CD4-positive, alpha-beta T cell treated with Interleukin-4 for 4 hours (primary cell): ENCODE measurements at regions not wholly inside any gene's neighbourhood (a gene's known extent, or its start where the extent isn't known, plus 50 kb on each side); places are given as distances from the start of the nearest gene placed in this dataset.

ENCODE experiments used
- DNase-seq: peaks from one replicate; pipeline ENCODE4 v3.0.0-alpha.2; 2020

DNA sequence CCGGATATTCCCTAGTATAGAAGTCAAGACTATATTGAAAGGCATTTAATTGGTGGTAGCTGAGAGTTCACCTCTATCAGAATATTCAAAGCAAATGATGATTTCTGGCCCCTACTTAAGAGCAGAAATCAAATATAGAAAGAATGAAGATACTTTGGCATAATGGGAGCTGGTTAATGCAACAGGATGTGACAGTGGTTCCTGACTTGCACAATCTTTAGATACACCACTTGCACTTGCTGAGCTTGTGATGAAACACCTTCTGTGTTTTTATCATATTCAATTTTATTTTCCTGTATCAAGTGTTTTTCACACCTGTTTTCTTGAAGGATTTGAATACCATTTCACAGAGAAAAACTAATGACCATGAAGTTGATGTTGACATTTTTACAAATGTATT, 124.1 kb upstream of the CDH19 start:
- no peak for DNase-seq

DNA sequence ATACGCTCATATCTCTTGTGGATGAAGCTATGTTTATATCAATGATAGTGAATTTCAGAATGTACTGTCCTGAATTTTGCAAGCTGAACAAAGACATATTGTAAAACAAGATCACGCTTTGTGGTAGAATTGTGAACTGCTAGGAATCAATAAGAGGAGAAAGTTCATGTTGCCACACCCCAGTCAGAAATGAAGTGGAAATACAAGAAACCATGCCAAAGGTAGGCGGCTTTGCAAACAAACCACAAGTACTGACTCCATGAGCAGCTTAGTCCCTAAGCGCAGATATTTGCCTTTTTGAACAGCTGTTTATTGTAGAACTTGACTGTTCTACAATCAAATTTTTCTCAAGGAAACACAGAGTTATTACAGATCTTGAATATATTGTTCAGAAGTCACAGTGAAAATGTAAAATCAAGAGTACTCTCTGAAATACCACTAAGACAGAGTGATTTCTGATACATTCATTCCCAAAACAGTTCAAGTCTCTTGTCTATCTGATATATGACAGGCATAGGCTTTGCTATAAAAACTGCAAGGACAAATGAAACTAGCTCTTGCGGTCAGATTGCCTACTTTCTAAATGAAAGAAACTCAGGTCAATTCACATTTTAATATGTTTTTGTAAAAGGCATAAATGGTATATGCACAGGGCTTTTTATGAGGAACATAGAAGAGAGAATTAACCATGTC, 120.9 kb upstream of the CDH19 start:
- DNase-seq = no peak

DNA sequence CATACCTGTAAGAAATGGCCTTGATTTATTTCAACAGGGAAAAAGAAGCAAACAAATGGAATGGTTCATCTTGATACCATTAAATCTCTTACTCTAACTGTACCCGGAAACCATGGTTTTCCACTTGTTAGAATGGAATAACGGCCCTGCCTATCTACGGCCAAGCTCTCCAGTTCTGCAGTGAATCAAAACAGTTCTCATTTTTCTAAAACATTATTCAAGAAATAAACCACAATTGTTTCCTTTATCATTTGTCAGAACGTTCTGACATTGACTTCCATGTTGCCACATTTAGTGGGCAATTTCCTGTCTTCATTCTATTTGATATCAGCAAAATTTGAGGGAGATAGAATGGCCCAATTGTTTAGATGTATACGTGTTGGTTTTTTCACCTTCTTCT, 118.8 kb upstream of the CDH19 start:
- no peak for DNase-seq

DNA sequence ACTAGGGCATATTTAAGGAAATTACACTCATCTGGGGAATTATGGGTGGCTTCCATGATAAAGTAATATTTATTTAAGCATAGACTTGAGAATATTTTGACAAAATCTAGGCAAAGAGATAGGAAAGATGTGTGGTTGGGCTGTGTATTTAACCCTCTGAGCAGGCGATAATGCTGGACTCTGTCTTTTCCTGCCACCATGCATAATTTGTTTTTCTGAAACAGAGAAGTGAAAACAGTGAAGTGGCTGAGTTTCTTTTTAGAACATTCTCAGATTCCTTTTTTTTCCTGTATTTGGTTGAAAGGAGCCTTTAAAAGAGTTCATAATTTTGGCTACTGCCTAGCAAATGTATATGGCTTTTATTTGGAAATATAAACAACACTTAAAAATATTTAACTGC, 104.8 kb upstream of the CDH19 start:
- DNase-seq = no peak

DNA sequence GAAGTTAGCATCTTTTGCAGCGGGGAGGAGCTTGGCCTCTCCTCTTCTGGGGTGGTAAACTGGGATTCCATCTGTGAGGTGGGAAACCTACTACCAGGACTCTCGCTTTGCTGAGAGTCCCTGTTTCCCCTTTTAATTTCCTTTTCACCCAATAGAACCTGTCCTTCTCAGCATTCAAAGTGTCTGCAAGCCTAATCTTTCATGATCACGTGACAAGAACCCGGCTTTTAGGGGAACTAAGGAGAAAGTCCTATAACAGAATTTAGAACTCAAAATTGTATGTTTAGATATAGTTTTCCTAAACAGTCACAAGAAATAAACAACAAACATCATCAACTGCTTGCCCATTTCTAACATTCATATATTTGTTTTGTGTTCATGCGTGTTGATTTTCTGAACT, 103.6 kb upstream of the CDH19 start:
- no peak for DNase-seq

DNA sequence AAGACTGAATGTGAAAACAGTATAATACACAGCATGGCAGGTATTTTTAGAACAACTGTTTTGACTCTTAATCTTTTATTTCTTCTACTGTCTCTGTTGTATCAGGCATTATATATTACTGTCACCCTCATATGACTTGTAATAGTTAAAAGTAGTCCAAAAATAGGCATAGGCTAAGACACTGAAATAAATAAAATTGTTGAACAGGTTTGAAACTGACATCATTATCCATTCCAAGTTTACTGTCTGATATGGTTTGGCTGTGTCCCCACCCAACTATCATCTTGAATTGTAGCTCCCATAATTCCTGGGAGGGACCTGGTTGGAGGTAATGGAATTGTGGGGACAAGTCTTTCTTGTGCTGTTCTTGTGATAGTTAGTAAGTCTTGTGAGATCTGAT, 91.4 kb upstream of the CDH19 start:
- no peak for DNase-seq

DNA sequence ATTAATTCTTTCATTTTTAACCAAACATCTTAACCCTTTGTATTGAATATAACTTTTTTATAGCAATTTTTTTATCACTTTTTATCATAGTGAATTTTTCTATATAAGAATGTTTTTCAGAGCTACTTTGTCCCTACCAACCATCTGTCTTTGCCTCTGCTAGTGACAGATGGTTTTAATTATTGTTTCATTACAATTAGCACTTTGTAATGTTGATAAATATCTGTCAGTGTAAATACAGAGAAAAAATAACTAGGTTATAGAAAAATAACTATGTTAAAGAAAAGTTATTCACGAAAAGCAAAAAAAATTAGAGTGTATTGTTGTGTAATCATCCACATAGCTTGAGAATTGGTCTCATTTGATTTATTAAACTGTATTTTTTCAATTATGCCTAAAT, 91.0 kb upstream of the CDH19 start:
- DNase-seq = no peak

DNA sequence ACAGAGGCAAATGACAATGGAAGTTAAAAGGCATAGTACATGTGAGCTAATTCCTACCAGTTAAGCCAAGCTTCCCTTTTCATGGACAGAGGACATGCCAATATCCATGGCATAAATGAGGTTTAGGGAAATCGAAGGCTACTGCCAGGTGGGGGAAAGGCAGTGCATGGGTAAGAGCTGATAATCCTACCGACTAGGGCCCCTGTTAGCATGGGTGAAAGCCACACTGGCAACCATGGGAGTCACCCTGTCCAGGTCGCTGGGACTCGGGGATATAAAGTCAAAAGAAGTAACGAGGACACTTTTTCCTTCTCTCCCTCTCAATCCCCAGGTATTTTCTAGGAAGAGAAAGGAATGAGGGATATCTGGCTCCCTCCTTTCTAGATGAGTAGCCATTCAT, 83.7 kb upstream of the CDH19 start:
- no peak for DNase-seq

DNA sequence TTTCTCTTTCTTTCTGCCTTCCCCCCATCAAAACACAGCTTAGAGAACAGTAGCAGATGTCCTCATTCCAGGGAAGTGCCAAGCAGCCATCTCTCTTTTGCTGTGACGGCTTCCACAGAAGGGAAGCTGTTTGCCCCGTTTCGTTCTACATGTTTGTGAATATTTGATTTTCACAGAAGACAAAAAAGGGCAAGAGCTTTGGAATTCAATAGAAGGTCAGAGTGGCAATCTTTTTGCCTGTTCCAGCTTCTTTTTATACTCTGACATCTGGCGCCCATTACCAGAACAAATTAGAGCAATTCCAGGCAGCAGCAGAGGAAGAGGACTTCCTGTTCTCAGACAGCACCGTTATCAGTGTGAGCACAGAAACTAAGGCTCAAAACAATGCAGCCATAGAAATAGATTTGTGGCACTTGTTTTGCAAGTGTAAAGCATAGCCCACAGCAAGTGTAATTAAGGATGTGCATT, 79.0 kb upstream of the CDH19 start:
- no peak for DNase-seq

DNA sequence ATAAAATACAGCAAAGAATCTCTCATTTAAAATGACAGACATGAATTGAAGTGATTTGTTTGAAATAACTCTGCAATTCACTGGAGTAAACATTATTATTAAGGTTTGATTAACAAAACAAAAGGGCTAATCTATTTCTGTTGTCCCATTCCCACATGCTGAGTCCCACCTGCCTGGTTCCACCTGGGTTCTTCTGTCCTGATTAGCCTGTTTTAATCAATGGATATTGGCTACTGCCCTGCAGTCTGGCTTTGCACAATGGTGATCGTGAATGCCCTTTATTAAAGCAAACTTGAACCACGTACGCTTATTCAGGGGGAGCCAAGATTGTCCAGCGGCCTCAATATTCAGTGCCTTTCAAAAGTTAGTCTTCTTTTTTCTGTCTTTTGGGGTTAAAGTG, 72.8 kb upstream of the CDH19 start:
- DNase-seq = no peak

DNA sequence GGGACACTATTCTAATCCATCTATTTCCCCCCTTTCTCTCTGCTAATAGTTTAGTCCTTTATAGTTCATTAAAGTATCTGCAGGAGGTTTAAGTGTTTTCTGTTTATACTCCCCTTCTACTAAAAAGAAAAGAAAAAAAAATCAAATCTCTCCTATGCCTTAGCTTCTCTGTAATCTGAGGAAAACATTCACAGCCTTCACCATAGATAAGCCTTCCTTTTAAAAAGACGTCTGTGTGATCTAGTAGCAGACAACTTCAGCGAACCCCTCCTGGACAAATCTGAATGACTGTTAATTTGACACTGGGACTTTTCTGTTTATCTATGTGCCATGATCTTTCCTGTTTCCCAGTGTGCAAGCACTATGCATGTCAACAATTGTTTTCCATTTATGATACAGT, 70.4 kb upstream of the CDH19 start:
- no peak for DNase-seq

DNA sequence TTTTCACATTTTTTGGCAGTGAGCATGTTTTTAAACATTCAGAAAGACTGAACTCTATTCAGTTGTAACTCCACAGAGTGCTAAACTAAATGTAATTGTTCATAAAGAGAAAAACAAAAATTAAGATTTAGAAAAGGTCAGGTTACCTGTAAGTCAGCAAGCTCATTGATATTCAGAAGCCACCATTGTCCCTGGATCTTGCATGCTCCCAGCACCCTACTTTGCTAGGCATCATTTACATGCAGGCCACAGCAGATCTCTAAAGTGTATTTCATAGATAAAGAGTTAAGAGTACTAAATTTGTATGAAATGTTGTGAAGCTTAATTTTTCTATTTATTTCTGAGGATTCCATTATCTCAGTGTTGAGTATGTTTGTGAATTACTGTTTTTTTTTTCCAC, 64.8 kb upstream of the CDH19 start:
- DNase-seq = no peak

DNA sequence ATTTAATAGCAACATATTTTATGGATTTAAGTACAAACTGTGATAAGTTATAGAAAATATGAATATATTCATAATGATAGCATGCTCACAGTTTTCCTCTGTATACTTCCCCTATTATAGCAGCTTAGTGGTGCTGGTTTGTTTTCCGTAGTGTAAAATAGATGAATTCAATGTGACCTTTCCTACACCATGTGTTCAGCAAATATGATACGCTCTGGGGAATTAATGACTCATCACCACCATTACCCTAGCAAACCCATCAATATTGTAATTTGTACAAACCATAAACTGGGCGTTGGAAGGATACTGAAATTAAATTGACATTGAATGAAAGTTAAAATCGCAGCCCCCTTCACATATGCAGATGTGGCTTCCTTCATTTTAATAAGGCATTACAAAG, 58.7 kb upstream of the CDH19 start:
- no peak for DNase-seq

DNA sequence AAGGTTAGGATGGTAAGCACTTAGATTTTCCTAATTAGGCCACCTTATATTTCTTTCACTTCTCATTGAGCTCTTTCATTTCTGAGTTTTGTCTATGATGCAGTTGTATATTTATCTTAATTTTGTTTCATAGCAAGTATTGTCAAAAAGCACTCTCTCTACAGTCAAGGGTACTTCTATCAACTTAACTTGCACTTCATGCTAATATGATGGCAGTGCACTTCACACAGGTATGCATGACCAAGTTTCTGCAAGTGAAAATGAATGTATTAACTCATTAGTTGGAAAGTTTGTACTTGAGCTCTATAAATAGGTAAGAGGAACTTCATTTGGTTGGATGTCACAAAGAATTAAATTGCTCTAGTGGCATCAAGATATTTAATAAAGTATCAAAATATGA, 51.5 kb upstream of the CDH19 start:
- DNase-seq = no peak
